ENCODE measurements at regions not wholly inside any gene's neighbourhood (a gene's known extent, or its start where the extent isn't known, plus 50 kb on each side); places are given as distances from the start of the nearest gene placed in this dataset.
A peak's percentile ranks its signal among the peaks of the same experiment; 100 is the strongest.
"Not testable (repeated sequence)": the region's sequence is repeated elsewhere in the genome, so short reads cannot be mapped to it uniquely, and the experiment has no call there.

DNA sequence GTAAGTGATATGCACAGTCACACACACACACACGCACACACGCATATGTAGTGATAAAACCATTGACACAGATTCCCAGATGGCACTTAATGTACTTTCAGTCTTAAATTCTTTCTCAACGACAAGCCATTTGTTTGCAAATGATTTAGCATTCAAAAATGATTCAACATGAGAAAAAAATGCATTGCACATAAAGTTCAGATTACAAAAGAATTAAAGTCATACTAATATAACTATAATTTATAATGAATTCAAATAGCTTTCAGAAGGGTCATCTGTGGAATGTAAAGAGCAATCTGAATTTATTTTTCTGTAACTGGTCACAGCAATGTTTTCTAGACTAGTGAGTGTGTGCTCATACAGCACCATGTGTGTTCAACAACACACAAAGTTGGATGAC, 521.6 kb upstream of the ZNF337 start:
- no peaks in the 10 kb centered on the region for H3K36me3 ChIP-seq (ENCODE audit: control insufficient read depth in 4 of 4, insufficient read depth in 4 of 4, low read length in 3 of 4)
- no peak overlapping the region for H3K27ac ChIP-seq (ENCODE audit: insufficient read depth in 1 of 2, low read depth in 1 of 2, low read length in 2 of 2, poor library complexity in 1 of 2, severe bottlenecking in 2 of 2)
- H3K4me1 ChIP-seq (ENCODE audit: control extremely low read depth in 1 of 4, control insufficient read depth in 4 of 4, insufficient read depth in 4 of 4, low read length in 3 of 4) = no peaks in the 10 kb centered on the region
- 100% methylated on average over 2 of the region's 3 CpGs for WGBS (ENCODE audit: insufficient coverage)
- POLR2A ChIA-PET = no interaction called here
- no peaks in the 10 kb centered on the region for H3K9me3 ChIP-seq (ENCODE audit: control extremely low read depth in 1 of 5, control insufficient read depth in 4 of 5, insufficient read depth in 2 of 5, low read depth in 1 of 5, low read length in 4 of 5)
- no peak overlapping the region for H3K4me3 ChIP-seq (ENCODE audit: control insufficient read depth in 1 of 7, extremely low read depth in 1 of 7, insufficient read depth in 4 of 7, low read depth in 2 of 7, low read length in 6 of 7)
- no peak for DNase-seq
- CTCF ChIA-PET = no interaction called here
- peaks cover 0 to 2% (median 0%) of the 10 kb centered on the region in 5 experiments for H3K27me3 ChIP-seq (replicated peaks in 2 of 5; ENCODE audit: control insufficient read depth in 4 of 5, insufficient read depth in 5 of 5, low read length in 4 of 5)

DNA sequence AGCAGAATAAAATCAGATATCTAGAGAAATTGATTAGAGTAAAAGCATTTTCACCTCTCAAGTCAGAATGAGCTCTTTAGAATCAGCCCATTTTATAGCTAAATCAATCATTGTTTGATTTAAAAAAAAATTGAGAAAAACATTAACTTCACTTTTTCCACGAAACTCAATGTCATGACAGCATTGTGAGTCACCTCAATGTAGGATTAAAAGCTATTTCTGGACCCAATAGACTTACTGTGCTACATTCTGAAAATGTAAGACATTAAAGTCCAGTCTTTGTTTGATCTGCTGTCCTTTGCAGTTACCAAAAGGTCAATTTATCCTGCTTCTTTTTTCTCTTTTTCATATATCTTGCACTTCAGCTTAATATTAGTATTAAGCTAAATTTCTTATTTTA, 519.4 kb upstream of the ZNF337 start:
- 75% methylated on average over 1 of the region's 1 CpG for whole genome bisulfite sequencing (ENCODE audit: insufficient coverage)
- no peak for DNase-seq
- Histone ChIP-seq H3K27ac (ENCODE audit: insufficient read depth in 1 of 2, low read depth in 1 of 2, low read length in 2 of 2, poor library complexity in 1 of 2, severe bottlenecking in 2 of 2) (no peak overlapping the region), H3K9me3 (ENCODE audit: control extremely low read depth in 1 of 5, control insufficient read depth in 4 of 5, insufficient read depth in 2 of 5, low read depth in 1 of 5, low read length in 4 of 5) (no peaks in the 10 kb centered on the region), H3K36me3 (ENCODE audit: control insufficient read depth in 4 of 4, insufficient read depth in 4 of 4, low read length in 3 of 4) (no peaks in the 10 kb centered on the region), H3K4me3 (ENCODE audit: control insufficient read depth in 1 of 7, extremely low read depth in 1 of 7, insufficient read depth in 4 of 7, low read depth in 2 of 7, low read length in 6 of 7) (no peak overlapping the region), H3K4me1 (ENCODE audit: control extremely low read depth in 1 of 4, control insufficient read depth in 4 of 4, insufficient read depth in 4 of 4, low read length in 3 of 4) (no peaks in the 10 kb centered on the region), H3K27me3 (replicated peaks in 2 of 5; ENCODE audit: control insufficient read depth in 4 of 5, insufficient read depth in 5 of 5, low read length in 4 of 5) (peaks cover 0 to 11% (median 4%) of the 10 kb centered on the region in 5 experiments)
- ChIA-PET POLR2A (no interaction called here), CTCF (no interaction called here)

DNA sequence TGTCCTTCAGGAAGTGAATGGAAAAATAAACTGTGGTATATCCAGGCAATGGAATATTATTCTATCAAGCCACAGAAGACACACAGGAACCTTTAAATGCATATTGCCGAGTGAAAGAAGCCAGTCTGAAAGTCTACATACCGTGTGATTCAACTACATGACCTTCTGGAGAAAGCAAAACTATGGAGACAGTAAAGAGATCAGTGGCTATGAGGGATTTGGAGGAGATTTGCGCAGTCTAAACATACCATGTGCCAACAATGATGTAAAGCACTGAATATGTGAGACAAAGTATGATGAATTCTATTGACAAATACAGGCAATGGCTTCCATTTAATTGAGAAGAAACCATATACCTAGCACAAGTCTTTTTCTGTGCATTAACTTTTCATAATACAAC, 518.3 kb upstream of the ZNF337 start:
- ChIA-PET POLR2A (no interaction called here), CTCF (no interaction called here)
- no peaks in the 10 kb centered on the region for H3K9me3 ChIP-seq (ENCODE audit: control extremely low read depth in 1 of 5, control insufficient read depth in 4 of 5, insufficient read depth in 2 of 5, low read depth in 1 of 5, low read length in 4 of 5)
- no peak overlapping the region for H3K4me3 ChIP-seq (ENCODE audit: control insufficient read depth in 1 of 7, extremely low read depth in 1 of 7, insufficient read depth in 4 of 7, low read depth in 2 of 7, low read length in 6 of 7)
- WGBS (ENCODE audit: insufficient coverage) = 67% methylated on average over 1 of the region's 3 CpGs
- H3K4me1 ChIP-seq (ENCODE audit: control extremely low read depth in 1 of 4, control insufficient read depth in 4 of 4, insufficient read depth in 4 of 4, low read length in 3 of 4) = no peaks in the 10 kb centered on the region
- H3K36me3 ChIP-seq (ENCODE audit: control insufficient read depth in 4 of 4, insufficient read depth in 4 of 4, low read length in 3 of 4) = no peaks in the 10 kb centered on the region
- DNase-seq = no peak
- H3K27ac ChIP-seq (ENCODE audit: insufficient read depth in 1 of 2, low read depth in 1 of 2, low read length in 2 of 2, poor library complexity in 1 of 2, severe bottlenecking in 2 of 2) = no peak overlapping the region
- peaks cover 2 to 18% (median 4%) of the 10 kb centered on the region in 5 experiments for H3K27me3 ChIP-seq (replicated peaks in 2 of 5; ENCODE audit: control insufficient read depth in 4 of 5, insufficient read depth in 5 of 5, low read length in 4 of 5)

DNA sequence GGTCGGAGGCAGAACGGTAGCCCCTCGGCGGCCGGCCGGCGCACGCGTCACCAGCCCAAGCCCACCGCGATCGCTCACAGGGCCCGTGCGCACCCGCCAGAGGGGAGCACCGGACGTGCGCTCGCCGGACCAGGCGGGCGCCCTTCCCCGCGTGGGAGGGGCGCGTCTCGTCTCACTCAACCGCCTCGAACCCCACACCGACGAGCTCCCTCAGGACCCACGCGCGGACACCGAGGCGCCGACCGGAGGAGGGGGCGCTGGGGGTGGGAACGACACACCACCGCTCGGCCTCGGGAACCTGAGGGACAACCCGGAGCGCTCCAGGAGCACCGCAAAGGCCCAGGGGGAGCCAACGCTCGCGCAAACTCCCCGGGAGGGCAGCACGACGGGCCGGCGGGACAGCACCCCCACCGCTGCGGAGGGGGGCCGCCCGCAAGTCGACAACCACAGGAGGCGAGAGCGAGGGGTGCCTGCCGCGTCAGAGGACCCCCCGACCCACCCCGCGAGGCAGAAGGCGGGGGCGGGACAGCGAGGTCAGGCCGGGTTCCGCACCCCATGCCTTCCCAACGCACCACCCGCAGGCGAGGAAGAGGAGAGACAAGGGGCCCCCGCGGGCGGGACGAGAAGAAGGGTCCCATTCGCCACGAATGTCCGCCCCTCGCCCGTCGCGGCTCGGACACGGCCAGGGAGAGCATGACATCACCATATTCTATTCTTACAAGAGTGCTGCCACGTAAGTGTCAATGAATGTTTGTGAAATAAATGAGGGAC, 512.7 kb upstream of the ZNF337 start:
- Histone ChIP-seq H3K4me1 (ENCODE audit: control extremely low read depth in 1 of 4, control insufficient read depth in 4 of 4, insufficient read depth in 4 of 4, low read length in 3 of 4) (peaks cover 0 to 7% (median 6%) of the 10 kb centered on the region in 4 experiments), H3K36me3 (ENCODE audit: control insufficient read depth in 4 of 4, insufficient read depth in 4 of 4, low read length in 3 of 4) (no peaks in the 10 kb centered on the region), H3K4me3 (ENCODE audit: control insufficient read depth in 1 of 7, extremely low read depth in 1 of 7, insufficient read depth in 4 of 7, low read depth in 2 of 7, low read length in 6 of 7) (no peak overlapping the region), H3K9me3 (ENCODE audit: control extremely low read depth in 1 of 5, control insufficient read depth in 4 of 5, insufficient read depth in 2 of 5, low read depth in 1 of 5, low read length in 4 of 5) (peaks cover 0 to 6% (median 2%) of the 10 kb centered on the region in 5 experiments), H3K27ac (ENCODE audit: insufficient read depth in 1 of 2, low read depth in 1 of 2, low read length in 2 of 2, poor library complexity in 1 of 2, severe bottlenecking in 2 of 2) (no peak overlapping the region), H3K27me3 (replicated peaks in 2 of 5; ENCODE audit: control insufficient read depth in 4 of 5, insufficient read depth in 5 of 5, low read length in 4 of 5) (peaks cover 2 to 58% (median 9%) of the 10 kb centered on the region in 5 experiments)
- DNase-seq = peak; percentile 8 to 58 (median 43)
- CTCF ChIA-PET = no interaction called here
- 5% methylated on average over 67 of the region's 88 CpGs for WGBS (ENCODE audit: insufficient coverage)
- POLR2A ChIA-PET = no interaction called here

DNA sequence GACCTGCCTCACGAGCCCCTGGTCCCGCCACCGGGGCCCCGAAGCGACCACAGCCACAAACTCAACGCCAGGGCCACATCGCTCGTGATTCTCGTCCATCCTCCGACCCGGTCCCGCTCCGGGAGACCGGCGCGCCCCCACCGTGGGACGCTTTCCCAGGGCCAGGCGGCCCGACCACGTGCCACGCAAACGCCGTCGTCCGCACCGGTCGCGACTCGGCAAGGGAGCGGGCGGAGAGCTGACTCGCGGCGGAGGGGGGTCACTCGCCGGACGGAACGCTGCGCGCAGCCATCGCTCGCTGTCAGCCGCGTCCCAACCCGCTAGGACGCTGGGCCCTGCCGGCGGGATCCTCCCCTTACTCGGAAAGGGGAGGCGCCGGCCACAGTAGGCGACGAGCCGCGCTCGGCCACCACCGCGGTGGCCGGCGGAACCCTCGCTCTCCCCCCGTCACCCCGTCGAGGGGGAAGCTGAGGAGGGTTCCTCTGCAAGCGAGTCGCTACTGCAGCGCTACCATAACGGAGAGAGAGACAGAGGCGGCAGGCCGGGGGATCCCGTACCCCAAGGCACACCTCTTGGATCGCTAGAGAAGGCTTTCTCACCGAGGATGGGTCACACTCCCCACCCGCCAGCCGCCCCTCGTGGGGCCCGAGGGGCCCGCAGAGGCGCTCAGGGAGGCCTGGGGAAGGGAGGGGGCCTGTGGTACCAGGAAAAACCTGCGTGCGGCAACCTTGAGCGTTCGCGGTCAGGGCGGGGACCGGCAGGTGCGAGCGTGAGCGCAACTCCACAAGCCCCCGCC, 511.8 kb upstream of the ZNF337 start:
- Histone ChIP-seq H3K36me3 (ENCODE audit: control insufficient read depth in 4 of 4, insufficient read depth in 4 of 4, low read length in 3 of 4) (no peaks in the 10 kb centered on the region), H3K4me1 (ENCODE audit: control extremely low read depth in 1 of 4, control insufficient read depth in 4 of 4, insufficient read depth in 4 of 4, low read length in 3 of 4) (peaks cover 0 to 7% (median 6%) of the 10 kb centered on the region in 4 experiments), H3K27me3 (replicated peaks in 2 of 5; ENCODE audit: control insufficient read depth in 4 of 5, insufficient read depth in 5 of 5, low read length in 4 of 5) (peaks cover 2 to 58% (median 8%) of the 10 kb centered on the region in 5 experiments), H3K9me3 (ENCODE audit: control extremely low read depth in 1 of 5, control insufficient read depth in 4 of 5, insufficient read depth in 2 of 5, low read depth in 1 of 5, low read length in 4 of 5) (peaks cover 0 to 6% (median 2%) of the 10 kb centered on the region in 5 experiments), H3K27ac (ENCODE audit: insufficient read depth in 1 of 2, low read depth in 1 of 2, low read length in 2 of 2, poor library complexity in 1 of 2, severe bottlenecking in 2 of 2) (no peak overlapping the region), H3K4me3 (ENCODE audit: control insufficient read depth in 1 of 7, extremely low read depth in 1 of 7, insufficient read depth in 4 of 7, low read depth in 2 of 7, low read length in 6 of 7) (peak overlapping the region in 3 of 7 experiments; percentile 26 to 39 (median 38))
- ChIA-PET CTCF (no interaction called here), POLR2A (no interaction called here)
- WGBS (ENCODE audit: insufficient coverage) = 3% methylated on average over 64 of the region's 91 CpGs
- peak in 2 of 3 donors; percentile 35 to 40 for DNase-seq

DNA sequence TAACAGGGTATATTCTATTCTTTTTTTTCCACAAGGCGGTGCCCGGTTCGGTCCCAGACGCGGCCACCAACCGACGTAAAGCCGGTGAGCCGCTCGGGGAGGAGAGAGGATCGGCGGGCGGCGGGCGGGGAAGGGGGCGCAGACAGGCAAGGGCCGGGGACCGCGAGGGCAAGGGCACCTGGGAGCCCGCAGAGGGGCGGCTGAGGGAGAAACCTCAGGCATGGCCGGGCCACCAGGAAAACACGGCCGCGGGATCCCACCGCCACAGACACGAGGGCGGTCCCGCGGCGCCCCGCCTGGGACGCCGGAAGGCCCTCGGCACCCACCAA, 511.3 kb upstream of the ZNF337 start:
- H3K27me3 ChIP-seq (replicated peaks in 2 of 5; ENCODE audit: control insufficient read depth in 4 of 5, insufficient read depth in 5 of 5, low read length in 4 of 5) = peaks cover 2 to 58% (median 7%) of the 10 kb centered on the region in 5 experiments
- H3K4me1 ChIP-seq (ENCODE audit: control extremely low read depth in 1 of 4, control insufficient read depth in 4 of 4, insufficient read depth in 4 of 4, low read length in 3 of 4); H3K9me3 ChIP-seq (ENCODE audit: control extremely low read depth in 1 of 5, control insufficient read depth in 4 of 5, insufficient read depth in 2 of 5, low read depth in 1 of 5, low read length in 4 of 5); CTCF ChIA-PET; H3K36me3 ChIP-seq (ENCODE audit: control insufficient read depth in 4 of 4, insufficient read depth in 4 of 4, low read length in 3 of 4); POLR2A ChIA-PET; H3K27ac ChIP-seq (ENCODE audit: insufficient read depth in 1 of 2, low read depth in 1 of 2, low read length in 2 of 2, poor library complexity in 1 of 2, severe bottlenecking in 2 of 2): not testable (repeated sequence)
- peak overlapping the region in 1 of 7 experiments; percentile 38 for H3K4me3 ChIP-seq (ENCODE audit: control insufficient read depth in 1 of 7, extremely low read depth in 1 of 7, insufficient read depth in 4 of 7, low read depth in 2 of 7, low read length in 6 of 7)
- WGBS (ENCODE audit: insufficient coverage) = 6% methylated on average over 34 of the region's 35 CpGs
- DNase-seq = peak in 1 of 3 donors; percentile 10

All from common myeloid progenitor, CD34-positive (primary cell).